Osteocyte (in vitro differentiated cells): ENCODE measurements at regions not wholly inside any gene's neighbourhood (a gene's known extent, or its start where the extent isn't known, plus 50 kb on each side); places are given as distances from the start of the nearest gene placed in this dataset.
"Not testable (repeated sequence)": the region's sequence is repeated elsewhere in the genome, so short reads cannot be mapped to it uniquely, and the experiment has no call there.

ENCODE experiments used
- DNase-seq: peaks from one replicate; pipeline ENCODE4 v3.0.0; 2021; ENCODE audit warnings: mixed read lengths; ENCODE audit not compliant: unreplicated experiment; ENCODE audit errors: extremely low spot score
- H3K27ac Mint-ChIP-seq: one replicate; pipeline ENCODE4 v1.8.0; 2021; ENCODE audit warnings: mild to moderate bottlenecking, mixed read lengths; ENCODE audit not compliant: unreplicated experiment
- H3K27me3 Mint-ChIP-seq: one replicate; pipeline ENCODE4 v1.8.0; 2021; ENCODE audit warnings: mixed read lengths; ENCODE audit not compliant: unreplicated experiment
- H3K36me3 Mint-ChIP-seq: one replicate; pipeline ENCODE4 v1.8.0; 2021; ENCODE audit warnings: mixed read lengths; ENCODE audit not compliant: unreplicated experiment
- H3K4me1 Mint-ChIP-seq: one replicate; pipeline ENCODE4 v1.8.0; 2021; ENCODE audit warnings: mixed read lengths; ENCODE audit not compliant: unreplicated experiment
- H3K4me3 Mint-ChIP-seq: one replicate; pipeline ENCODE4 v1.8.0; 2021; ENCODE audit warnings: mild to moderate bottlenecking, moderate library complexity, mixed read lengths; ENCODE audit not compliant: unreplicated experiment
- H3K9me3 Mint-ChIP-seq: one replicate; pipeline ENCODE4 v1.8.0; 2021; ENCODE audit warnings: mixed read lengths; ENCODE audit not compliant: unreplicated experiment
- TF ChIP-seq, protein P1 (sequence below): fragments of 200-600 bp; sonication (generic); IDR thresholded peaks from 2 replicates; pipeline ENCODE4 v1.5.0; 2021; ENCODE audit warnings: antibody characterized with exemption, mild to moderate bottlenecking, moderate library complexity

- Mint-ChIP-seq H3K4me1 (peaks cover 5% of the 10 kb centered on the region), H3K36me3 (no peaks in the 10 kb centered on the region), H3K9me3 (no peaks in the 10 kb centered on the region), H3K27ac (no peak overlapping the region), H3K27me3 (peaks cover 2% of the 10 kb centered on the region), H3K4me3 (no peak overlapping the region)
- no peak for DNase-seq
- TF ChIP-seq, protein P1, sequence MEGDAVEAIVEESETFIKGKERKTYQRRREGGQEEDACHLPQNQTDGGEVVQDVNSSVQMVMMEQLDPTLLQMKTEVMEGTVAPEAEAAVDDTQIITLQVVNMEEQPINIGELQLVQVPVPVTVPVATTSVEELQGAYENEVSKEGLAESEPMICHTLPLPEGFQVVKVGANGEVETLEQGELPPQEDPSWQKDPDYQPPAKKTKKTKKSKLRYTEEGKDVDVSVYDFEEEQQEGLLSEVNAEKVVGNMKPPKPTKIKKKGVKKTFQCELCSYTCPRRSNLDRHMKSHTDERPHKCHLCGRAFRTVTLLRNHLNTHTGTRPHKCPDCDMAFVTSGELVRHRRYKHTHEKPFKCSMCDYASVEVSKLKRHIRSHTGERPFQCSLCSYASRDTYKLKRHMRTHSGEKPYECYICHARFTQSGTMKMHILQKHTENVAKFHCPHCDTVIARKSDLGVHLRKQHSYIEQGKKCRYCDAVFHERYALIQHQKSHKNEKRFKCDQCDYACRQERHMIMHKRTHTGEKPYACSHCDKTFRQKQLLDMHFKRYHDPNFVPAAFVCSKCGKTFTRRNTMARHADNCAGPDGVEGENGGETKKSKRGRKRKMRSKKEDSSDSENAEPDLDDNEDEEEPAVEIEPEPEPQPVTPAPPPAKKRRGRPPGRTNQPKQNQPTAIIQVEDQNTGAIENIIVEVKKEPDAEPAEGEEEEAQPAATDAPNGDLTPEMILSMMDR, result no peak
These were observed 1150.6 kb downstream of the TBL1XR1 start for GRCh38 chr3:176046703-176047102.

DNA sequence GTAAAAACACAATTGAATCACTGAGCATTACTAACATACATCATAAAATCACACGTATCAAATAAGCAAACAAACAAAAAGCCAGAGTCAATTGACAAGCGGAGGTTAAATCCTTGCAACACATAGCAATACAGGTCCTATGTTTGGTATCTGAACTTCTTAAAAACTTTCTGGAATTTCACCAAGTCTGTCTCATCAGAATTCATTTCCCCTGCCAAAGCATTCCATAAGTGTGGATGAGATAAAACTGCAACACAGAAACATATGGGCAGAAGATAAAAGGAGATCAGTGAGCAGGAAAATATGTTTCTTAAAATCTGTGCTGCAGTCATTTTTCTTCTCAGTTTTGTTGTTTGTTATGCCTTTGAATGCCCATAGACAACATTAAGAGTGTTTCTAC is 1155.5 kb downstream of the TBL1XR1 start:
- no peaks in the 10 kb centered on the region for H3K9me3 Mint-ChIP-seq
- TF ChIP-seq, protein P1, result no peak
- no peak overlapping the region for H3K27ac Mint-ChIP-seq
- H3K4me3 Mint-ChIP-seq, result no peak overlapping the region
- no peaks in the 10 kb centered on the region for H3K36me3 Mint-ChIP-seq
- H3K27me3 Mint-ChIP-seq, result no peaks in the 10 kb centered on the region
- peaks cover 9% of the 10 kb centered on the region for H3K4me1 Mint-ChIP-seq
- DNase-seq, result no peak

DNA sequence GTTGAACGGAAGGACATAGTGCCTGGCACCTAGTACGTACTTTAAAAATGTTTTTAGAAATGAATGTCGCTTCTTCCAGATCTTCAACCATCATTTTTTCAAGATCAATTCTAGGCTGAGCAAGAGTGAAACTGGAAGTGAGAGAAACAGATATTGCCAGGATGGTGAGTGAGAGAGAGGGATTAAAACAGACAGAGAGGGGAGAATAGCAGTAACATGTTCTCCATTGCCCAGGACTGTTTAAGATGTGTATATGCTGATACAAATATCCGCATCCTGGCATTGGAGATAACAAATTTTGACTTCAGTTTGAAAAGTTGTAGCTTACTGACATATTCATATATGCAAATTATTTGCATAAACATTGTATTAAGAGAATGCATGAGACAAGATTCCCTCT is 1156.1 kb downstream of the TBL1XR1 start:
- peaks cover under 1% of the 10 kb centered on the region for H3K9me3 Mint-ChIP-seq
- no peak overlapping the region for H3K4me3 Mint-ChIP-seq

GRCh38 chr3:176037636-176038035 is 1159.6 kb downstream of the TBL1XR1 start:
- DNase-seq, result no peak
- Mint-ChIP-seq H3K4me3 (no peak overlapping the region), H3K4me1 (peaks cover 9% of the 10 kb centered on the region), H3K27ac (no peak overlapping the region), H3K27me3 (no peaks in the 10 kb centered on the region), H3K9me3 (peaks cover 3% of the 10 kb centered on the region), H3K36me3 (peaks cover 6% of the 10 kb centered on the region)
- TF ChIP-seq, protein P1, result no peak

More for the DNA sequence above, 1156.1 kb downstream of the TBL1XR1 start:
- DNase-seq, result no peak
- H3K4me1 Mint-ChIP-seq, result peaks cover 9% of the 10 kb centered on the region
- H3K27ac Mint-ChIP-seq, result no peak overlapping the region
- no peaks in the 10 kb centered on the region for H3K27me3 Mint-ChIP-seq
- TF ChIP-seq, protein P1, result no peak
- peaks cover 4% of the 10 kb centered on the region for H3K36me3 Mint-ChIP-seq

GRCh38 chr3:176032043-176032442 is 1165.2 kb downstream of the TBL1XR1 start:
- Mint-ChIP-seq H3K4me1 (peaks cover 2% of the 10 kb centered on the region), H3K4me3 (no peak overlapping the region), H3K36me3 (peaks cover 6% of the 10 kb centered on the region), H3K27me3 (no peaks in the 10 kb centered on the region), H3K27ac (no peak overlapping the region), H3K9me3 (peaks cover 3% of the 10 kb centered on the region)
- no peak for DNase-seq
- TF ChIP-seq, protein P1, result no peak

GRCh38 chr3:176016203-176016602 is 1157.1 kb downstream of the NAALADL2 start:
- not testable (repeated sequence) for H3K27me3 Mint-ChIP-seq, H3K9me3 Mint-ChIP-seq, H3K4me3 Mint-ChIP-seq, H3K4me1 Mint-ChIP-seq, H3K36me3 Mint-ChIP-seq, H3K27ac Mint-ChIP-seq
- DNase-seq, result peak; percentile 75

GRCh38 chr3:176015228-176015627 is 1156.1 kb downstream of the NAALADL2 start:
- H3K9me3 Mint-ChIP-seq, H3K27me3 Mint-ChIP-seq, H3K4me1 Mint-ChIP-seq, DNase-seq, H3K36me3 Mint-ChIP-seq, H3K4me3 Mint-ChIP-seq, H3K27ac Mint-ChIP-seq: not testable (repeated sequence)
